Gastrocnemius medialis (tissue), 4 donors: ENCODE measurements at regions not wholly inside any gene's neighbourhood (a gene's known extent, or its start where the extent isn't known, plus 50 kb on each side); places are given as distances from the start of the nearest gene placed in this dataset.

ENCODE experiments used
- ATAC-seq, 2 donors: fragments of 150-250 bp; one replicate each; pipeline ENCODE4 v1.9.1; 2016
- DNase-seq, 2 donors: peaks; one replicate each; pipeline ENCODE4 v3.0.0-alpha.2; 2019
- H3K27ac ChIP-seq, 4 donors: fragments of 200-600 bp; sonication (generic); 1 replicate in 1 of 4; 2 replicates in 3 of 4; pipeline ENCODE4 v1.5.1; 2016 to 2018; ENCODE audit warnings: mild to moderate bottlenecking in 2 of 4, moderate library complexity in 1 of 4
- H3K27me3 ChIP-seq, 3 donors: fragments of 200-600 bp; sonication (generic) in 2 of 3; 1 replicate in 1 of 3; 2 replicates in 2 of 3; pipeline versions ENCODE4 v1.5.1 to v1.6.0; 2016 to 2019; ENCODE audit warnings: mild to moderate bottlenecking in 1 of 3, moderate library complexity in 1 of 3
- H3K36me3 ChIP-seq, 2 donors: fragments of 200-600 bp; sonication (generic) in 1 of 2; one replicate each; pipeline ENCODE4 v1.5.1; 2017 to 2018
- H3K4me1 ChIP-seq, 2 donors: fragments of 200-600 bp; sonication (generic) in 1 of 2; one replicate each; pipeline ENCODE4 v1.5.1; 2016 to 2017; ENCODE audit warnings: mild to moderate bottlenecking in 2 of 2
- H3K4me3 ChIP-seq, 4 donors: fragments of 200-600 bp; sonication (generic) in 3 of 4; 1 replicate in 1 of 4; 2 replicates in 3 of 4; pipeline ENCODE4 v1.5.1; 2016 to 2019; ENCODE audit warnings: mild to moderate bottlenecking in 2 of 4
- H3K9me3 ChIP-seq, 3 donors: fragments of 200-600 bp; sonication (generic) in 2 of 3; 1 replicate in 1 of 3; 2 replicates in 2 of 3; pipeline ENCODE4 v1.5.1; 2016 to 2019
- CTCF ChIP-seq, 5 experiments: fragments of 450-650 bp in 3 of 5; fragments of 200-600 bp in 2 of 5; sonication (generic) in 2 of 5; IDR thresholded peaks in 4 of 5; conservative IDR thresholded peaks in 1 of 5; 1 replicate in 4 of 5; 2 replicates in 1 of 5; pipeline ENCODE4 v1.5.1; 2016 to 2019; ENCODE audit warnings: antibody characterized with exemption in 5 of 5, mild to moderate bottlenecking in 3 of 5, moderate library complexity in 3 of 5
- POLR2A ChIP-seq, 2 donors: fragments of 450-650 bp; IDR thresholded peaks; one replicate each; pipeline ENCODE4 v1.6.1; 2017; ENCODE audit warnings: antibody characterized with exemption in 2 of 2, mild to moderate bottlenecking in 2 of 2, moderate library complexity in 2 of 2
- in situ Hi-C, 4 donors: fragments of 200-750 bp; cut with MboI; loops; one replicate each; pipeline versions ENCODE4 v1.15.0 to v1.8.0; 2017; ENCODE audit warnings: low sequenced_read_pairs in 4 of 4
- intact Hi-C: fragments of 100-400 bp; cut with DNase I; formaldehyde crosslinking; loops from one replicate; pipeline ENCODE4 v1.15.1; 2023; ENCODE audit warnings: low total_unique reads

- Histone ChIP-seq H3K4me1 (no peaks in the 10 kb centered on the region), H3K36me3 (no peaks in the 10 kb centered on the region), H3K27ac (no peak overlapping the region), H3K27me3 (no peaks in the 10 kb centered on the region), H3K9me3 (no peaks in the 10 kb centered on the region), H3K4me3 (no peak overlapping the region)
- TF ChIP-seq POLR2A (IDR thresholded peaks at IDR 0.05) (no peak), CTCF (IDR thresholded peaks at IDR 0.05 in 4 of 5, conservative IDR thresholded peaks at IDR 0.05 in 1 of 5) (no peak)
- in situ Hi-C loops, result no loop called here
- ATAC-seq (no peak), DNase-seq (no peak)
- intact Hi-C loops, result no loop called here
Observed at GRCh38 chr3:6803619-6804018, 57.3 kb upstream of the GRM7 start.

GRCh38 chr3:6805236-6805635 is 55.7 kb upstream of the GRM7 start:
- H3K4me3 ChIP-seq, result no peak overlapping the region
- H3K27me3 ChIP-seq, result no peaks in the 10 kb centered on the region
- no peak for DNase-seq
- H3K4me1 ChIP-seq, result no peaks in the 10 kb centered on the region
- ATAC-seq, result no peak
- H3K9me3 ChIP-seq, result no peaks in the 10 kb centered on the region
- intact Hi-C loops, result no loop called here
- TF ChIP-seq CTCF (IDR thresholded peaks at IDR 0.05 in 4 of 5, conservative IDR thresholded peaks at IDR 0.05 in 1 of 5) (no peak), POLR2A (IDR thresholded peaks at IDR 0.05) (no peak)
- in situ Hi-C loops, result no loop called here
- no peaks in the 10 kb centered on the region for H3K36me3 ChIP-seq
- H3K27ac ChIP-seq, result no peak overlapping the region

- in situ Hi-C loops (no loop called here), intact Hi-C loops (no loop called here)
- ATAC-seq, result no peak
Observed at GRCh38 chr3:6806991-6807390, 53.9 kb upstream of the GRM7 start.

GRCh38 chr3:6807967-6808588 is 52.8 kb upstream of the GRM7 start:
- Histone ChIP-seq H3K27ac (no peak overlapping the region), H3K9me3 (no peaks in the 10 kb centered on the region), H3K4me3 (no peak overlapping the region), H3K4me1 (no peaks in the 10 kb centered on the region), H3K36me3 (no peaks in the 10 kb centered on the region), H3K27me3 (no peaks in the 10 kb centered on the region)
- no peak for DNase-seq
- in situ Hi-C loops, result no loop called here
- TF ChIP-seq POLR2A (IDR thresholded peaks at IDR 0.05), result no peak
- no peak for TF ChIP-seq CTCF (IDR thresholded peaks at IDR 0.05 in 4 of 5, conservative IDR thresholded peaks at IDR 0.05 in 1 of 5)
- intact Hi-C loops, result no loop called here
- ATAC-seq, result no peak

More at GRCh38 chr3:6806991-6807390, 53.9 kb upstream of the GRM7 start:
- Histone ChIP-seq H3K4me3 (no peak overlapping the region), H3K4me1 (no peaks in the 10 kb centered on the region), H3K27ac (no peak overlapping the region), H3K27me3 (no peaks in the 10 kb centered on the region), H3K36me3 (no peaks in the 10 kb centered on the region), H3K9me3 (no peaks in the 10 kb centered on the region)
- TF ChIP-seq POLR2A (IDR thresholded peaks at IDR 0.05) (no peak), CTCF (IDR thresholded peaks at IDR 0.05 in 4 of 5, conservative IDR thresholded peaks at IDR 0.05 in 1 of 5) (no peak)
- no peak for DNase-seq

- no peak for TF ChIP-seq CTCF (IDR thresholded peaks at IDR 0.05 in 4 of 5, conservative IDR thresholded peaks at IDR 0.05 in 1 of 5)
- no peak for TF ChIP-seq POLR2A (IDR thresholded peaks at IDR 0.05)
- ATAC-seq (no peak), DNase-seq (no peak)
- Histone ChIP-seq H3K36me3 (no peaks in the 10 kb centered on the region), H3K4me1 (no peaks in the 10 kb centered on the region), H3K27ac (no peak overlapping the region), H3K4me3 (no peak overlapping the region), H3K27me3 (no peaks in the 10 kb centered on the region), H3K9me3 (no peaks in the 10 kb centered on the region)
- in situ Hi-C loops, result no loop called here
- intact Hi-C loops, result no loop called here
Observed at GRCh38 chr3:6809349-6809748, 51.6 kb upstream of the GRM7 start.
